OCI-LY3 (cell line): ENCODE measurements at regions not wholly inside any gene's neighbourhood (a gene's known extent, or its start where the extent isn't known, plus 50 kb on each side); places are given as distances from the start of the nearest gene placed in this dataset.

Experiments
- EZH2phosphoT487 ChIP-seq: fragments of 200-600 bp; shearing (Covaris generic); IDR thresholded peaks from 2 replicates; pipeline ENCODE4 v1.6.1; 2018; ENCODE audit warnings: antibody characterized with exemption, mixed run types, low read depth
- TF ChIP-seq, protein P1 (sequence below): fragments of 200-600, 300-600 bp; sonication (generic); IDR thresholded peaks from 2 replicates; pipeline ENCODE4 v1.5.1; 2014; ENCODE audit warnings: antibody characterized with exemption, low read length, low read depth

DNA sequence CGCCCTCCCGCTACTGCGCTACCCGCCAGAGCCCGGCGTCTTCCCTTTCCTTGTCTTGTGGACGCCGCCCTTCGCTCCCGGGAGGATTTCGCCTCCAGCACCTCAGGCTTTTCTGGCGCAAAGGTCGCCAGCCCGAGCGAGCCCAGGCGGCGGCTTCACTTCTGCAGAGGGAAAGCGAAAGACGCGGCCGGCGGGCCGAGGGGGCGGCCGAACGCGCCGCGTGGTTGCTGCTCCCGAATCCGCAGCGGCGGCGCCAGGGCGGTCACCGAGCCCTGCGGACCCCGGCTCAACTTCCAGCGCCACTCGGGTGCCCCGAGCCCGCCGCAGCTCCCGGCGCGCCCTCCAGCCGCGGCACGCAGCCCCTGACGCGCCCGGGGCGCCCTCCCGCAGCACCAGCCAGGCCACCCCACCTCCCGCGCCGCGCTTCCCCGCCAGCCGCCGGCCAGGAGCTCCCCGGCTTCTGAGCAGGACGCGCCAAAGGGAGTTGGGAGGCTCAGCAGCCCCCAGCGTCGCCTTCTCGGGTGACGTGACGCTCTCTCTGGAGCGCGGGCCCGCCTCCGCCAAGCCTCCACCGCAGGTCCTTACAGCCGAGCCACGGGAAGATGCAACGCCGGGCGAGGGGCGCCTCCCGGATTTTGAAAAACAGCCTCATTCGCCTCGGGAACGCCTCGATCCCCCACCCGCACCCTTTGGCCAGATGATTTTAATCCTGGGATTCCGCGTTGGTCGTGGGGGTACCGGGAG lies 84.9 kb upstream of the EPB41L3 start:
- TF ChIP-seq, protein P1, sequence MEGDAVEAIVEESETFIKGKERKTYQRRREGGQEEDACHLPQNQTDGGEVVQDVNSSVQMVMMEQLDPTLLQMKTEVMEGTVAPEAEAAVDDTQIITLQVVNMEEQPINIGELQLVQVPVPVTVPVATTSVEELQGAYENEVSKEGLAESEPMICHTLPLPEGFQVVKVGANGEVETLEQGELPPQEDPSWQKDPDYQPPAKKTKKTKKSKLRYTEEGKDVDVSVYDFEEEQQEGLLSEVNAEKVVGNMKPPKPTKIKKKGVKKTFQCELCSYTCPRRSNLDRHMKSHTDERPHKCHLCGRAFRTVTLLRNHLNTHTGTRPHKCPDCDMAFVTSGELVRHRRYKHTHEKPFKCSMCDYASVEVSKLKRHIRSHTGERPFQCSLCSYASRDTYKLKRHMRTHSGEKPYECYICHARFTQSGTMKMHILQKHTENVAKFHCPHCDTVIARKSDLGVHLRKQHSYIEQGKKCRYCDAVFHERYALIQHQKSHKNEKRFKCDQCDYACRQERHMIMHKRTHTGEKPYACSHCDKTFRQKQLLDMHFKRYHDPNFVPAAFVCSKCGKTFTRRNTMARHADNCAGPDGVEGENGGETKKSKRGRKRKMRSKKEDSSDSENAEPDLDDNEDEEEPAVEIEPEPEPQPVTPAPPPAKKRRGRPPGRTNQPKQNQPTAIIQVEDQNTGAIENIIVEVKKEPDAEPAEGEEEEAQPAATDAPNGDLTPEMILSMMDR, result no peak
- TF ChIP-seq EZH2phosphoT487, result no peak
